Mesendoderm (in vitro differentiated cells): ENCODE measurements at regions not wholly inside any gene's neighbourhood (a gene's known extent, or its start where the extent isn't known, plus 50 kb on each side); places are given as distances from the start of the nearest gene placed in this dataset.
"Not testable (repeated sequence)": the region's sequence is repeated elsewhere in the genome, so short reads cannot be mapped to it uniquely, and the experiment has no call there.

Experiments
- DNase-seq: peaks from one replicate; pipeline ENCODE4 v3.0.0; 2013
- H2AK5ac ChIP-seq: 2 replicates; pipeline ENCODE4 v1.6.1; 2013; ENCODE audit warnings: low read length, inconsistent platforms
- H2BK120ac ChIP-seq: 2 replicates; pipeline ENCODE4 v1.6.1; 2013; ENCODE audit warnings: low read depth, mild to moderate bottlenecking, low read length, moderate library complexity, mixed read lengths
- H2BK15ac ChIP-seq: replicated peaks from 2 replicates; pipeline ENCODE4 v1.6.1; 2013; ENCODE audit warnings: low read depth, mild to moderate bottlenecking, moderate library complexity
- H2BK5ac ChIP-seq: 2 replicates; pipeline ENCODE4 v1.6.1; 2013; ENCODE audit warnings: low read length, inconsistent platforms
- H3K18ac ChIP-seq: 2 replicates; pipeline ENCODE4 v1.6.1; 2013; ENCODE audit warnings: mild to moderate bottlenecking, low read length, mixed read lengths
- H3K23ac ChIP-seq: one replicate; pipeline ENCODE4 v1.6.1; 2013; ENCODE audit warnings: low read length
- H3K27ac ChIP-seq: 2 replicates; pipeline ENCODE4 v1.5.1; 2013; ENCODE audit warnings: low read depth, mild to moderate bottlenecking, inconsistent platforms, low read length, moderate library complexity
- H3K27me3 ChIP-seq: 2 replicates; pipeline ENCODE4 v1.6.1; 2013; ENCODE audit warnings: low read length, control low read depth, mild to moderate bottlenecking, inconsistent platforms; ENCODE audit not compliant: insufficient read depth, poor library complexity
- H3K36me3 ChIP-seq: 2 replicates; pipeline ENCODE4 v1.6.1; 2013; ENCODE audit warnings: low read length, inconsistent platforms; ENCODE audit not compliant: control insufficient read depth, insufficient read depth
- H3K4ac ChIP-seq: one replicate; pipeline ENCODE4 v1.6.1; 2013; ENCODE audit warnings: low read depth, mild to moderate bottlenecking, low read length, moderate library complexity
- H3K4me1 ChIP-seq: 2 replicates; pipeline ENCODE4 v1.6.1; 2013; ENCODE audit warnings: low read depth, low read length, inconsistent platforms; ENCODE audit not compliant: control insufficient read depth
- H3K4me2 ChIP-seq: 2 replicates; pipeline ENCODE4 v1.6.1; 2013; ENCODE audit warnings: low read length
- H3K4me3 ChIP-seq: 2 replicates; pipeline ENCODE4 v1.5.1; 2013; ENCODE audit warnings: mild to moderate bottlenecking, low read length
- H3K56ac ChIP-seq: one replicate; pipeline ENCODE4 v1.6.1; 2013; ENCODE audit warnings: low read length
- H3K79me1 ChIP-seq: 2 replicates; pipeline ENCODE4 v1.6.1; 2013; ENCODE audit warnings: low read length, inconsistent platforms
- H3K79me2 ChIP-seq: 2 replicates; pipeline ENCODE4 v1.6.1; 2013; ENCODE audit warnings: mild to moderate bottlenecking, low read length; ENCODE audit not compliant: control insufficient read depth, insufficient read depth
- H3K9ac ChIP-seq: 2 replicates; pipeline ENCODE4 v1.6.1; 2013; ENCODE audit warnings: low read length, inconsistent platforms
- H4K5ac ChIP-seq: one replicate; pipeline ENCODE4 v1.6.1; 2013; ENCODE audit warnings: low read length
- H4K8ac ChIP-seq: one replicate; pipeline ENCODE4 v1.6.1; 2013; ENCODE audit warnings: low read depth, mild to moderate bottlenecking, control low read depth, low read length, moderate library complexity
- WGBS: extraction: QIAGEN DNeasy Blood & Tissue Kit; methylation state at CpG from one replicate; pipeline ENCODE4 v1.1.7; 2013; ENCODE audit warnings: low lambda C conversion rate, missing lambda C conversion rate; ENCODE audit not compliant: insufficient coverage; ENCODE audit errors: extremely low coverage; 5-methylcytosine and 5-hydroxymethylcytosine counted together

GRCh38 chrX:125681058-125681457 is 361.4 kb downstream of the TEX13C start:
- Histone ChIP-seq H2BK15ac (no peak overlapping the region), H3K56ac (no peak overlapping the region), H3K27me3 (no peaks in the 10 kb centered on the region), H4K5ac (no peak overlapping the region), H3K79me1 (no peaks in the 10 kb centered on the region), H3K4ac (no peak overlapping the region), H2BK120ac (no peak overlapping the region), H3K4me3 (no peak overlapping the region), H3K23ac (no peak overlapping the region), H2BK5ac (no peak overlapping the region), H3K4me2 (no peak overlapping the region), H2AK5ac (no peak overlapping the region), H3K36me3 (no peaks in the 10 kb centered on the region), H3K9ac (no peak overlapping the region), H3K4me1 (no peaks in the 10 kb centered on the region), H3K18ac (no peak overlapping the region), H3K79me2 (no peaks in the 10 kb centered on the region), H3K27ac (no peak overlapping the region), H4K8ac (no peak overlapping the region)
- WGBS, result no CpG with 5 or more reads among the region's 2 CpGs
- DNase-seq, result no peak

GRCh38 chrX:125681507-125681906 is 361.8 kb downstream of the TEX13C start:
- Histone ChIP-seq H3K23ac (no peak overlapping the region), H3K4ac (no peak overlapping the region), H3K4me1 (no peaks in the 10 kb centered on the region)

GRCh38 chrX:125690522-125690921 is 370.9 kb downstream of the TEX13C start:
- H3K4me2 ChIP-seq, H4K8ac ChIP-seq, H3K4me3 ChIP-seq, H3K27me3 ChIP-seq, H2BK5ac ChIP-seq, H2BK15ac ChIP-seq, H3K4me1 ChIP-seq, H3K4ac ChIP-seq, H3K18ac ChIP-seq, DNase-seq, H3K56ac ChIP-seq, H3K9ac ChIP-seq, H3K79me1 ChIP-seq, H3K27ac ChIP-seq, H2BK120ac ChIP-seq, H3K23ac ChIP-seq, H2AK5ac ChIP-seq, H4K5ac ChIP-seq, H3K36me3 ChIP-seq, H3K79me2 ChIP-seq: not testable (repeated sequence)
- WGBS, result no CpG with 5 or more reads among the region's 33 CpGs

More at GRCh38 chrX:125681507-125681906, 361.8 kb downstream of the TEX13C start:
- Histone ChIP-seq H3K18ac (no peak overlapping the region), H2BK15ac (no peak overlapping the region), H3K27ac (no peak overlapping the region), H4K8ac (no peak overlapping the region), H3K79me2 (no peaks in the 10 kb centered on the region), H3K4me2 (no peak overlapping the region), H2AK5ac (no peak overlapping the region), H4K5ac (no peak overlapping the region), H3K27me3 (no peaks in the 10 kb centered on the region), H3K36me3 (no peaks in the 10 kb centered on the region), H2BK5ac (no peak overlapping the region), H2BK120ac (no peak overlapping the region), H3K56ac (no peak overlapping the region), H3K9ac (no peak overlapping the region), H3K4me3 (no peak overlapping the region), H3K79me1 (no peaks in the 10 kb centered on the region)
- DNase-seq, result no peak

- no peak overlapping the region for H4K5ac ChIP-seq
These were observed 374.5 kb downstream of the TEX13C start for GRCh38 chrX:125694171-125694570.

GRCh38 chrX:125709074-125709473 is 389.4 kb downstream of the TEX13C start:
- no peak overlapping the region for H2BK15ac ChIP-seq
- H3K4me3 ChIP-seq, result no peak overlapping the region
- no peak overlapping the region for H3K23ac ChIP-seq
- no peak overlapping the region for H3K56ac ChIP-seq
- no peaks in the 10 kb centered on the region for H3K36me3 ChIP-seq
- H3K4me2 ChIP-seq, result no peak overlapping the region
- no peak overlapping the region for H2AK5ac ChIP-seq
- H3K4me1 ChIP-seq, result no peaks in the 10 kb centered on the region
- no peak overlapping the region for H3K4ac ChIP-seq
- DNase-seq, result no peak
- no peak overlapping the region for H3K27ac ChIP-seq
- H3K27me3 ChIP-seq, result no peaks in the 10 kb centered on the region
- H4K8ac ChIP-seq, result no peak overlapping the region
- H2BK120ac ChIP-seq, result no peak overlapping the region
- H3K79me1 ChIP-seq, result no peaks in the 10 kb centered on the region
- no peak overlapping the region for H3K9ac ChIP-seq
- no peaks in the 10 kb centered on the region for H3K79me2 ChIP-seq
- WGBS, result no CpG with 5 or more reads among the region's 2 CpGs
- no peak overlapping the region for H3K18ac ChIP-seq
- no peak overlapping the region for H2BK5ac ChIP-seq
- H4K5ac ChIP-seq, result no peak overlapping the region

More at GRCh38 chrX:125694171-125694570, 374.5 kb downstream of the TEX13C start:
- Histone ChIP-seq H2AK5ac (no peak overlapping the region), H3K18ac (no peak overlapping the region), H3K27me3 (no peaks in the 10 kb centered on the region), H3K4me1 (no peaks in the 10 kb centered on the region), H3K79me2 (no peaks in the 10 kb centered on the region), H2BK120ac (no peak overlapping the region), H4K8ac (no peak overlapping the region), H2BK15ac (no peak overlapping the region), H3K23ac (no peak overlapping the region), H3K4ac (no peak overlapping the region), H3K4me2 (no peak overlapping the region), H3K4me3 (no peak overlapping the region), H3K27ac (no peak overlapping the region), H3K36me3 (no peaks in the 10 kb centered on the region), H3K56ac (no peak overlapping the region), H3K9ac (no peak overlapping the region), H3K79me1 (no peaks in the 10 kb centered on the region), H2BK5ac (no peak overlapping the region)
- no CpG with 5 or more reads among the region's 1 CpG for WGBS
- no peak for DNase-seq

GRCh38 chrX:125709532-125709931 is 389.9 kb downstream of the TEX13C start:
- Histone ChIP-seq H3K4me2 (no peak overlapping the region), H2BK5ac (no peak overlapping the region), H3K4me1 (no peaks in the 10 kb centered on the region), H3K18ac (no peak overlapping the region), H2AK5ac (no peak overlapping the region), H3K79me1 (no peaks in the 10 kb centered on the region), H3K36me3 (no peaks in the 10 kb centered on the region), H3K79me2 (no peaks in the 10 kb centered on the region), H3K4ac (no peak overlapping the region), H2BK15ac (no peak overlapping the region), H3K27me3 (no peaks in the 10 kb centered on the region), H4K8ac (no peak overlapping the region), H3K23ac (no peak overlapping the region), H3K9ac (no peak overlapping the region), H2BK120ac (no peak overlapping the region), H3K56ac (no peak overlapping the region), H4K5ac (no peak overlapping the region), H3K4me3 (no peak overlapping the region), H3K27ac (no peak overlapping the region)
- DNase-seq, result no peak
- whole genome bisulfite sequencing, result no CpG with 5 or more reads among the region's 4 CpGs
